GM06990 (cell line): ENCODE measurements at regions not wholly inside any gene's neighbourhood (a gene's known extent, or its start where the extent isn't known, plus 50 kb on each side); places are given as distances from the start of the nearest gene placed in this dataset.

Experiments
- DNase-seq: peaks from one replicate; pipeline ENCODE4 v3.0.0-alpha.2; 2011; ENCODE audit not compliant: insufficient read length; ENCODE audit errors: extremely low read depth
- H3K27me3 ChIP-seq: replicated peaks from 2 replicates; pipeline ENCODE4 v1.6.0; 2011; ENCODE audit warnings: low read length; ENCODE audit not compliant: control insufficient read depth, insufficient read depth
- H3K36me3 ChIP-seq: 2 replicates; pipeline ENCODE4 v1.5.1; 2011; ENCODE audit warnings: low read length; ENCODE audit not compliant: control insufficient read depth, insufficient read depth
- H3K4me3 ChIP-seq: replicated peaks from 2 replicates; pipeline ENCODE4 v1.5.1; 2011; ENCODE audit warnings: low read depth, mild to moderate bottlenecking, control low read depth, low read length
- TF ChIP-seq, protein P1 (sequence below): IDR thresholded peaks from 2 replicates; pipeline ENCODE4 v1.5.1; 2011; ENCODE audit warnings: low read length, control low read depth, mild to moderate bottlenecking, inconsistent platforms; ENCODE audit not compliant: insufficient read depth, poor library complexity, severe bottlenecking

DNA sequence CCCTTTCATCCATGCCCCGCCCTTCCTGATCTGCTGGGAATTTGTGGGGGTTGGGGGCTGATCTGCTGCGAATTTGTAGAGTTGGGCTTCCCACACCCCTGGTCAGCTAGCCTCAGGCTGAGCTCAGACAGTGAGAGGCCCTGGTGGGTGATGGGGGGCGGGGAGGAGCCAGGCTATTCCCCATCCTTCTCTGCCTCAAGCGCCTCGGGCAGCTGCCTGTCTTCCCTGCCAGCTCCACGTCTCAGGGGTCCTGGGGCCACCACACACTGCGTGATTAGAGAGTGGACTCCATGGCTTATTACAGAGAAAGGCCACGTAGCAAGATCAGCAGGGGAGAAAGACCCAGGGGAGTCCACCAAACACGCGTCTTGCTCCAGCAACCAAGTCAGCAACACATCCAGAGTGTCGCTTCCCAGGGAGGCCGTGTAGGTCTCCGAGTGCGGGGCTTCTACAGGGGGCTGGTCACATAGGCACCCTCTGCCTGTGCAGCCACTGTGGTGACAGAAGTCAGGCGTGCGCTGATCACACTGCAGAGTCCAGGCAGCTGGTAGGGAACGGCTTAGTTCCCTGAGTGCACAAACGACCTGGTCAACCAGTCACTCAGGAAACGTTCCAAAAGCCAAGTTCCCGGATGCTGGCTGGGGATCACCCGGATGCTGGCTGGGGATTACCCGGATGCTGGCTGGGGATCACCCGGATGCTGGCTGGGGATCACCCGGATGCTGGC, 254.4 kb upstream of the SFSWAP start:
- TF ChIP-seq, protein P1, sequence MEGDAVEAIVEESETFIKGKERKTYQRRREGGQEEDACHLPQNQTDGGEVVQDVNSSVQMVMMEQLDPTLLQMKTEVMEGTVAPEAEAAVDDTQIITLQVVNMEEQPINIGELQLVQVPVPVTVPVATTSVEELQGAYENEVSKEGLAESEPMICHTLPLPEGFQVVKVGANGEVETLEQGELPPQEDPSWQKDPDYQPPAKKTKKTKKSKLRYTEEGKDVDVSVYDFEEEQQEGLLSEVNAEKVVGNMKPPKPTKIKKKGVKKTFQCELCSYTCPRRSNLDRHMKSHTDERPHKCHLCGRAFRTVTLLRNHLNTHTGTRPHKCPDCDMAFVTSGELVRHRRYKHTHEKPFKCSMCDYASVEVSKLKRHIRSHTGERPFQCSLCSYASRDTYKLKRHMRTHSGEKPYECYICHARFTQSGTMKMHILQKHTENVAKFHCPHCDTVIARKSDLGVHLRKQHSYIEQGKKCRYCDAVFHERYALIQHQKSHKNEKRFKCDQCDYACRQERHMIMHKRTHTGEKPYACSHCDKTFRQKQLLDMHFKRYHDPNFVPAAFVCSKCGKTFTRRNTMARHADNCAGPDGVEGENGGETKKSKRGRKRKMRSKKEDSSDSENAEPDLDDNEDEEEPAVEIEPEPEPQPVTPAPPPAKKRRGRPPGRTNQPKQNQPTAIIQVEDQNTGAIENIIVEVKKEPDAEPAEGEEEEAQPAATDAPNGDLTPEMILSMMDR = no peak
- no peak for DNase-seq
- Histone ChIP-seq H3K27me3 (no peaks in the 10 kb centered on the region; the same call in 1 of the 2 replicates), H3K36me3 (no peaks in the 10 kb centered on the region), H3K4me3 (no peak overlapping the region)

DNA sequence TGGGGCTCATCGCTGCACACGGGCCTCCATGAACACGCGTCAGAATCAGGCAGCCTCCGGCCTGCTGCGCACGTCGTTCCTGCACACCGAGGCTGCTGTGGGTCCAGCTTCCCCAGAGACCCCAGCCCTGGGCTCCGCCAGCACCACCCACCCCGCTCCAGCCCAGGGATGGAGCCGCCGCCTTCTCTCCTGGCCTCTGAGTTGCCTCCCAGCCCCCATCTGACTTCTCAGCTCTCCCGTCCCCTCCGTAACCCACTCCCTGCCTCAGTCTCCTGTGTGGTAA, 253.9 kb upstream of the SFSWAP start:
- TF ChIP-seq, protein P1 = no peak
- H3K4me3 ChIP-seq = no peak overlapping the region
- no peak for DNase-seq
- no peaks in the 10 kb centered on the region; the same call in 1 of the 2 replicates for H3K27me3 ChIP-seq
- H3K36me3 ChIP-seq = no peaks in the 10 kb centered on the region

DNA sequence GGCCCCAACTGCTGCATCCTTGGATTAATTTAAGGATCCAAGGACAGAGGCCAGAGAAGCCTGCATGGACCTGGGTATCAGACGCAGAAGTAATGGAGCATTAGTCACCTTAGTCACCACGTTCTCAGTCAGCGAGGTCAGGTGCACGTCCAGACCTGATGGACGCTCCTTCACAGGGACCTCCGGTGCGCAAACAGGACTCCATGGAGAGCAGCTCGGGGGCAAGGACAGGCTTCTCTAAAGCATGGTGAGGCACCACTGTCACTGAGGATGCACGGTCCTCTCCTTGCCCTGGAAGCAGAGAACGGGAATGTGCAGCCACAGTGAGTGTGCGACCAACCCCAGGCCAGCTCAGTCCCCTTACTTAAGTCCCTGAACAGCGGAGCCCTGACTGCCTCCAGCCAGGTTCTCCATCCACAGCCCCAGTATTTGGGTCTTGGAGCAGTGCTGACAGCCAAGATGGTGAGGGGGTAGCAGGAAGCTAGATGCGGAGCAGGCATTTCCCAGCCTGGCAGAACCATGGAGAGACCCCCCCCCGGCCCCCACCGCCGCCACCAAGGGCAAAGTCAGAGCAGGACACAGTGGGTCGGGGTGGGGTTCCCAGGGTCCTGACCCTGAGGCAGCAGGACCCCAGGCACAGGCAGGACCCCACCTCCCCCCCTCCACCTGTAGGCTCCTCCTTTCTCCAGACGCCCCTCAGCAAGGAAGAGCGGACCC, 253.4 kb upstream of the SFSWAP start:
- H3K4me3 ChIP-seq = no peak overlapping the region
- TF ChIP-seq, protein P1 = no peak
- H3K36me3 ChIP-seq = no peaks in the 10 kb centered on the region
- H3K27me3 ChIP-seq = no peaks in the 10 kb centered on the region; the same call in 1 of the 2 replicates
- no peak for DNase-seq

DNA sequence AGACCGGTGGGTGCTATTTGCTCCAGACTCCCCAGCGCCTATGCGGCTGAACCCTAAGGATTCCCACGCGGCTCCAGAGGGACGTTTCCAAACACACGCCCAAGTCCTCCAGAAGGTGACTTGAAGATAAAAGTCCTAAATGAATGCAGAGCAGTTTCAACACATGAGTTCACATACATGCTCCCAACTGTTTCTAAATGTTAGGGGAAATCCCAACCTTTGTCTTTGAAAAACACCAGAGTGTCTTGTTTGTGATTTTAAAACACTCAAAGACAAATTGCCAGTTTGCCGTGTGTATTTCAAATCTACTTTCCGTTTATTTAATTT, 252.9 kb upstream of the SFSWAP start:
- TF ChIP-seq, protein P1 = no peak
- Histone ChIP-seq H3K27me3 (no peaks in the 10 kb centered on the region; the same call in 1 of the 2 replicates), H3K4me3 (no peak overlapping the region), H3K36me3 (no peaks in the 10 kb centered on the region)
- no peak for DNase-seq

DNA sequence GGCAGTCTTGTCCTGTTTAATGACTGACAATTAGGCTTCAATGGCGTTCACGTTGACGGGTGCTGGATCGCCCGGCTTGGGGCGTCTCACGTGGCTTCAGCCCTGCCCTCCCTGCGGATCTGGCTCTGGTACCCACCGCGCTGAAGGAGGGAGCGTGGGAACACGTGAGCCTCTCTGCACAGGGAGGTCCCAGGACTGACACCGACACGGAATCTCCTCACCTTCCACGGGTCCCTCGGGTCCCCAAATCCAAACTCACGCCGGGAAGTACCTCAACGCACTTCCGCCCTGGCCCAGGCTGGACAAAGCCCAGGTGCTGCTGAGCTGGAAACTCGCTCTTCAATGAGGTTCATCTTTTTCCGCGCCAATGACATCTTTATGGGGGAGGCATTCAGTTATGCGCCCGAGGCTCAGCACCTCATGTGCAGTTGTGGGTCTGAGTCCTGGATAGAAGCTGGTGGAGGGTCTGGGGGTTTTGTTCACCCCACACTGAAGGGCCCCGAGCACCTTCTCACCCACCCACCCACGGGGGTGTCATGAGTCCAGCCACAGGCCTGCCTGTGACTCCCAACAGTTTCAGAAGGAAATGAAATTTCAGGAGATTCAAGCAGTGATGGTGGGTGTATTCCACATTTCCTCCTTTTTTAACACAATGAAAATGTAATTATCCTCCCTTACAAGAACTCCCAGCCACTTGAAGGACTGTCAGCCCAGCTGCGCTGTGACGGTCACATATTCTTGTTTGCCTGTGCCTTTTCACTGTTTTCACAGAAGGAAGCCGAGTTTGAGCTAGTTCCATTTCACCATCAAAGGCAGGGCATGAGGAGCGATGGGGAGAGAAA, 251.7 kb upstream of the SFSWAP start:
- no peak for DNase-seq
- no peaks in the 10 kb centered on the region; the same call in 1 of the 2 replicates for H3K27me3 ChIP-seq
- TF ChIP-seq, protein P1 = no peak
- H3K4me3 ChIP-seq = no peak overlapping the region
- H3K36me3 ChIP-seq = no peaks in the 10 kb centered on the region
